RWPE1 (cell line): ENCODE measurements at regions not wholly inside any gene's neighbourhood (a gene's known extent, or its start where the extent isn't known, plus 50 kb on each side); places are given as distances from the start of the nearest gene placed in this dataset.

ENCODE experiments used
- CTCF ChIA-PET: fragments of 350-600 bp; sonication (Branson Sonifier 250); formaldehyde crosslinking; extraction: SDS; loops from one replicate; lab custom pipeline; 2021; lab: Yijun Ruan, JAX
- POLR2A ChIA-PET: fragments of 400-600 bp; formaldehyde crosslinking; extraction: SDS; loops from one replicate; lab custom pipeline; 2020; ENCODE audit warnings: antibody characterized with exemption; ENCODE audit not compliant: low non-redundant PET; lab: Yijun Ruan, JAX
- DNase-seq: peaks from one replicate; pipeline ENCODE4 v3.0.0; 2012; ENCODE audit warnings: low spot score
- H3K27ac ChIP-seq: fragments of 450-650 bp; 2 replicates; pipeline ENCODE4 v1.5.1; 2017
- TF ChIP-seq, protein P1 (sequence below): fragments of 450-650 bp; conservative IDR thresholded peaks from 2 replicates; pipeline ENCODE4 v1.5.1; 2017; ENCODE audit warnings: low read depth, mild to moderate bottlenecking

- ChIA-PET POLR2A (no interaction called here), CTCF (interaction anchor here (0.7 kb wide), 1 partner anchor 459 kb away, joined by 3 read pairs; no protein-coding TSS in a partner anchor)
- no peak for DNase-seq
- H3K27ac ChIP-seq = no peak overlapping the region
- TF ChIP-seq, protein P1, sequence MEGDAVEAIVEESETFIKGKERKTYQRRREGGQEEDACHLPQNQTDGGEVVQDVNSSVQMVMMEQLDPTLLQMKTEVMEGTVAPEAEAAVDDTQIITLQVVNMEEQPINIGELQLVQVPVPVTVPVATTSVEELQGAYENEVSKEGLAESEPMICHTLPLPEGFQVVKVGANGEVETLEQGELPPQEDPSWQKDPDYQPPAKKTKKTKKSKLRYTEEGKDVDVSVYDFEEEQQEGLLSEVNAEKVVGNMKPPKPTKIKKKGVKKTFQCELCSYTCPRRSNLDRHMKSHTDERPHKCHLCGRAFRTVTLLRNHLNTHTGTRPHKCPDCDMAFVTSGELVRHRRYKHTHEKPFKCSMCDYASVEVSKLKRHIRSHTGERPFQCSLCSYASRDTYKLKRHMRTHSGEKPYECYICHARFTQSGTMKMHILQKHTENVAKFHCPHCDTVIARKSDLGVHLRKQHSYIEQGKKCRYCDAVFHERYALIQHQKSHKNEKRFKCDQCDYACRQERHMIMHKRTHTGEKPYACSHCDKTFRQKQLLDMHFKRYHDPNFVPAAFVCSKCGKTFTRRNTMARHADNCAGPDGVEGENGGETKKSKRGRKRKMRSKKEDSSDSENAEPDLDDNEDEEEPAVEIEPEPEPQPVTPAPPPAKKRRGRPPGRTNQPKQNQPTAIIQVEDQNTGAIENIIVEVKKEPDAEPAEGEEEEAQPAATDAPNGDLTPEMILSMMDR = no peak
Observed at GRCh38 chr10:31583293-31583692, 264.3 kb downstream of the ZEB1 start.

DNA sequence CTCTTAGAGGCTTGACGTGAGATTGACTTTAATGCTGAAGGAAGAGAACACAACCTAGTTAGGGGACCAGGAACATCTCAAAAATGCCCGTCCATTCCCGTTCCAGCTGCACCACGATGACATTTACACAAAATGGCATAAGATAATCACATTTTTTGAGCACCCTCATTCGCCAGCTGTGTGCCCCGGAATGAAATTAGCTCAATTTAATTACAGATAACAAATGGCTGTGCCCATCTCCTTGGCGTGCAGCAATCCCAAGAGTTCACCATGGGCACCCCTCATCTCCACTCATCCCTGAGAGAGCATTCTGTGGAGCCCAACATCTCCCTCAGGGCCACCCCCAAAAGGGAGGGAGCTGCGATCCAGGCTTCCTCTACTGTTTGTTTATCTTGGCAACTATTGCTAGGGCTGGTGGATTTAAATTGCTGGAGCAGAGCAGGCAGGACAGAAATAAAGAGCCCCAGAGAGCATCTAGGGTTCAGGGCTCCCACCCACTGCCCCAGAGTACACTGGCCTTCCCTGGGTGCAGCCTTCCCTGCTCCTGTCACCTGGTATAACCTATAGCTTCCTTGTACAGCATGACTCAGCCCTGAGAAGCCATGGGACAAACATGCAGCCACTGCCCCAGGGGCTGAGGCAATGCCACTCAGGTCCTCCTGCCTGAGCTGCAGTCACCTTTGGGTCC, 263.5 kb downstream of the ZEB1 start:
- TF ChIP-seq, protein P1 = no peak
- DNase-seq = no peak
- H3K27ac ChIP-seq = no peak overlapping the region
- POLR2A ChIA-PET = no interaction called here
- CTCF ChIA-PET = interaction anchor here (0.7 kb wide), 1 partner anchor 458 kb away, joined by 3 read pairs; no protein-coding TSS in a partner anchor

DNA sequence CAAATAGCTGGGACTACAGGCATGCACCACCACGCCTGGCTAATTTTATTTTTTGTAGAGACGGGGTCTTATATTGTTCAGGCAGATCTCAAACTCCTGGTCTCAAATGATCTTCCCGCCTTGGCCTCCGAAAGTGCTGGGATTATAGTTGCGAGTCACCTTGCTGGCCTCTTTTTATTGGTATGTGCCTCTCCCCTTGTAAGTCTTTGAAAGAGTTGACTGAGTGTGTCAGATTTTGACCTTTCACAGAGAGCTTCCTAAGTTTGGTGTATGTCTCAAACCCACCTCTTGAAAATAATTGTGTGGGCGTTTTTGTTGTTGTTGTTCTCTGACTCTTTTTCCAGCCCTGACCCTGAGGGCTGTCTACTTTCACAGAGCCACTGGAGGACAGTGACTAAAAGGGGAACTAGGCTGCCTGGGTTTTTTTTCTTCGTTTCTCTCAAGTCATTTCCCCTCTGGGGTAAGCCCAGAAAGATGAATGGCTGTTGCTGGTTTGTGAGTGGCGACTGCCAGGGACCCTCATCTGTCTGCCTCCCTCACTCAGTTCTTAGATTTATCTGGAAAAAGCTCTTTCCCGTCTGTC, 262.8 kb downstream of the ZEB1 start:
- ChIA-PET POLR2A (no interaction called here), CTCF (no interaction called here)
- H3K27ac ChIP-seq = no peak overlapping the region
- TF ChIP-seq, protein P1 = no peak
- DNase-seq = no peak

DNA sequence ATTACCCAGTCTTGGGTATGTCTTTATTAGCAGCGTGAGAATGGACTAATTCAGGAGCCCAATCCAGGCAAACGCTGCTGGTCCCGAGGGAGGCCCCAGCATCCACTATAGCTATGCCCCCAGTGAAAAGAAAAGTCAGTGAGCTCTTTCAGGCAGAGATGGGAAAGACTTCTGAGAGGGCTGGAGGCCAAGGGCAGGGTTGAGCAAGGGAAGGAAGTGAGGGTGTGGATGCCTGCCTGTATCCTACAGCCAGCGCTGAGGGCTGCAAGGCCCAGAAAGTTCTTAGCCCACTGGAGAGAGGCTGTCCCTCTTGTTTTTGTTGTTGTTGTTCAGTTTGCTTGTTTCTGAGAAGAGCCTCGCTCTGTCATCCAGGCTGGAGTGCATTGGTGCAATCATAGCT, 261.6 kb downstream of the ZEB1 start:
- DNase-seq = no peak
- TF ChIP-seq, protein P1 = no peak
- CTCF ChIA-PET = no interaction called here
- H3K27ac ChIP-seq = no peak overlapping the region
- POLR2A ChIA-PET = no interaction called here
